Stimulated activated CD4-positive, alpha-beta T cell treated with anti-CD3 and anti-CD28 coated beads, Interleukin-4, amount 100 ng/mL, for 24 hours (primary cell): ENCODE measurements at regions not wholly inside any gene's neighbourhood (a gene's known extent, or its start where the extent isn't known, plus 50 kb on each side); places are given as distances from the start of the nearest gene placed in this dataset.

Experiments
- DNase-seq: peaks from one replicate; pipeline ENCODE4 v3.0.0-alpha.2; 2020

DNA sequence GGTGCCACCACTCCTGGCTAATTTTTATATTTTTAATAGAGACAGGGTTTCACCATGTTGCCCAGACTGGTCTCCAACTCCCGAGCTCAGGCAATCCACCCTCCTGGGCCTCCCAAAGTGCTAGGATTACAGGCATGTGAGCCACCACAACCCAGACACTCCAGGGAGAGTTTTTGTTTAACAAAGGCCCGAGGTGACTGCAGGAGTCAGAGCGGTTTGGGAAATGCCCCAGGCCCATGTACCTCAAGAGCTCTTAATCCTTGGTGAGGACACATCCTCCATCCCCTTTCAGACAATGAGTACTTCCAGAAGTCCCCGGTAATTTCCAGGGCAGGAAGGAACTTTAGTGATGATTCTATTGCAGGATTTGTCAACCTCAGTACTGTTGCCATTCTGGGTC is 176.0 kb downstream of the ESRRB start:
- no peak for DNase-seq

DNA sequence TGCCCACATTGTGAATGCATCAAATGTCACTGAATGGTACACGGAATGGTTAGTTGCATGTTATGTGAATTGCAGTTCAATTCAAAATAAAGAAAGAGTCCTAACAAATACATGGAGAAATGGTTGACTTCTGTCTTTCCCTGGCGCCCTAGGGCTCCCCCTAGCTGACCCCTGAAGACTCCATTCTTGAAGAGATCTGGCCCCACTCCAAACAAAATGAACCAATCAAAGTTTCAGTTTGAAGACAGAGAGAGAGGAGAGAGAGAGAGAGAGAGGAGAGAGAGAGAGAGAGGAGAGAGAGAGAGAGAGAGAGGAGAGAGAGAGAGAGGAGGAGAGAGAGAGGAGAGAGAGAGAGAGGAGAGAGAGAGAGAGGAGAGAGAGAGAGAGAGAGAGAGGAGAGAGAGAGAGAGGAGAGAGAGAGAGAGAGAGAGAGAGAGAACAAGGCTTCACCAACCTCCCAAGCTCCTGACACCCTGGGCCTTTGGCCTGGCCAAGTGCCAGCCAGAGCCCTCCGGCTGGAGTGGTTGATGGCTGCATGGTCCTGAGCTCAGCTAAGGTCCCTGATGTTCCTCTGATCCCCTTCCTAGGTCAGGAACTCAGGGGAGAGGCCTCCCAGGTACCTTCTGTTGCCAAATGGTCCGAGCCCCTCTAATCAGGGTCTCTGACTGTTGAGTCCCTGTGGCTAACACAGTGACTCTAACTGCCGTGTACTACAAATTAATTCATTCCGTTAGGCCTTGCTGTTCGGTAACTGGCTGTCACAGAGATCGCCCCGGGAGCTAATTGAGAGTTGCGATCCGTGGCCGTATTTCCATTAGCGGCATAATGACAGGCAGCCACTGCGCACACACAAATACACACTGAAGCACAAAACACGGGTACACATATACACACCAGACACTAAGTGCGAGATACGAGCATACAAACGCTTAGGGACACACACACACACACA is 188.8 kb downstream of the ESRRB start:
- no peak for DNase-seq

- DNase-seq, result no peak
Observed at GRCh38 chr14:76566439-76566838, 190.5 kb downstream of the ESRRB start.

DNA sequence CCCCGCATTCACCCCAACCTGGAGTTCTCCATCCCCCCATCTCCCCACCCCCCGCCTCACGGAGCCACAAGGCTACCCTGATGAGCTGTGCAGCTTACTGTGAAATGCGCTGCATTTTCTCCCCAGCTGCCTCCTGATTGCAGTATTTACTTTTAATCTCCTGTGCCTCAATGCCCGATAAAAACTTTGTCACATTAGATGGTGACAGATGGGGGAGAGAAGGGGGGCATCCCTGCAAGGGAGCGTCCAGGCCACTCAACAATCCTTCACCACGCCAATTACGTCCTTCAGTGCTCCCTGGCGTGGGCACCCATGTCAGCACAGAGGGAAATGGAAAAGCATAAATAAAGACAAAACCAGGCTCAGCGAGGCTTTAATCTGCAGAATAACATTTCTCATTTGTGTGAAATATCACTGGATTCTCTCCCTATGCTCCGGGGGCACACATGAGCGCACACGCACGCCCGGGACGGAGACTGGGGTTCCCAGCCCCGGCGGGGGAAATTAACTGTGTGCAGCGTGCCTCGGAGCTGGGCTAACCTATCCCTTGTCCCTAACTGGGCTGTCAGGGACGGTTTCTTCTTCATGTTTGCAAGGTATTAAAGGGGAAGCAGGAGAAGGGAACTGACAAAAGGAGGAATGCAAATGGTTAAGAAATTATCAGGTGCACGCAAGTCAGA is 186.7 kb upstream of the VASH1 start:
- DNase-seq, result no peak

- no peak for DNase-seq
Observed at GRCh38 chr14:76575108-76575507, 186.2 kb upstream of the VASH1 start.

GRCh38 chr14:76576047-76576741 is 185.1 kb upstream of the VASH1 start:
- DNase-seq, result no peak

DNA sequence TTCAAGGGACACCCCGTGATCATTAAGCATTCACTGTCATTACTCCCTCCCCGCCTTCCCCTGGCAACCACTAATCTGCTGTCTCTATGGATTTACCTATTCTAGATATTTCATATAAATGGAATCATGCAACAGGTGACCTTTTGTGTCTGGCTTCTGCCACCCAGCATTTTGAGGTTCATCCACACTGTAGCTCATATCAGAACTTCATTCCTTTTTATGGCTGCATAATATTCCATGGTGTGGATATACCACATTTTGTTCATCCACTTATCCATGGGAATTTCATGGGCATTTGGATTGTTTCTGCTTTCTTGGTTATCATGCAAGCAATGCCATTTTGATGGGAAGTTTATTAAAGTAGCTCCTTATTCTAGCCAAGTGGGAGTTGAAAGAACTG is 184.2 kb upstream of the VASH1 start:
- DNase-seq, result no peak

- DNase-seq, result no peak
Observed at GRCh38 chr14:76577837-76578236, 183.4 kb upstream of the VASH1 start.

- no peak for DNase-seq
Observed at GRCh38 chr14:76580399-76580798, 180.9 kb upstream of the VASH1 start.

DNA sequence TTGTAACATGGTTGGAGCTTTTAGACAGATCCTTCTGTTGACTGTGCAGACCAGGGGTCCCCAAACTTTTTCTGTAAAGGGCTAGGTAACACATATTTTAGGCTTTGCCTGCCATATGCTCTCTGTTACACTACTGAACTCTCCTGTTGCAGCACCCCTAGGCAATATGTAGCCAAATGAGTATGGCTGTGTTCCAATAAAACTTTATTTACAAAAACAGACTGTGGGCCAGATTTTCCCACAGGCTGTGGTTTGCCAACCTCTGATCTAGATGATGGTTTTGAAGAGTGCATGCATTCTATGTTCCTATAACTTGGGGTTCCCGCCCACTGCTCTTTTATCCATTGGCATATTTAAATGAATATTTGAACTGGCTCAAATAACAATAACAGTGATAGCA is 180.3 kb upstream of the VASH1 start:
- DNase-seq, result no peak

- DNase-seq, result no peak
Observed at GRCh38 chr14:76581592-76581991, 179.7 kb upstream of the VASH1 start.

DNA sequence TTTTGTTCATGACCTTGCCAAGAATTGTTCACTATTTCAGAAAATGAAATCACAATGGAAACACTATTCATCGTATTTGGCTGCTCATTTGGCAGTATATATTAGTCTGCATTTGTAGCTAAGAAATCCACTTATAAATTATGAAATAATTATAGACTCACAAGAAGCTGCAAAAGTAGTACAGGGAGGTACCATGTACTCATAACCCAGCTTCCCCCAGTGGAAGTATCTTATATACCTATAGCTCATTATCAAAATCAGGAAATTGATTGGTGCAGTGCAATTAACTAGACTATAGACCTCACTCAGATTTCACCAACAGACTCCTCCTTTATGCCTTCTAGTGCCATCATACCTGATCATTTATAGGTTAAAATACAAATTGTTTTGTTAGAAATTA is 178.8 kb upstream of the VASH1 start:
- DNase-seq, result no peak

- DNase-seq, result no peak
Observed at GRCh38 chr14:76583174-76583573, 178.1 kb upstream of the VASH1 start.

- no peak for DNase-seq
Observed at GRCh38 chr14:76583805-76584204, 177.5 kb upstream of the VASH1 start.

- no peak for DNase-seq
Observed at GRCh38 chr14:76584271-76584702, 177.0 kb upstream of the VASH1 start.

GRCh38 chr14:76585616-76586015 is 175.7 kb upstream of the VASH1 start:
- no peak for DNase-seq

DNA sequence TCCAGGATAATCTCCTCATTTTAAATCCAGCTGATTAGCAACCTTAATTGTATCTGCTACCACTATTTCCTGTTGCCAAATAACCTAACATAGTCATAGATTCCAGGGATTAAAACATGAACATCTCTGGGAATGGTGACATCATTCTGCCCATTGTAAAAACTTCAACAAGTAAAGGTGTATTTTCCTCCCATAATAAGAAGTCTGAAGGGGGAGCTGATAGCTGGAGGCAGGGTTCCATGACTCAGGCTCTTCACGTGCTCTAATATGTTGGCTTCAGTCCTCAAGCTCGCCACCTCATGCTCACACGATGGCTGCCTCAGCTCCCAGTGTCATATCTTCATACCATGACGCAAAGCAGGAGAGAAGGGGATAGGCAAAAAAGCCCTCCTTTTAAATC is 172.0 kb upstream of the VASH1 start:
- DNase-seq, result no peak

- no peak for DNase-seq
Observed at GRCh38 chr14:76591266-76591665, 170.0 kb upstream of the VASH1 start.

- DNase-seq, result no peak
Observed at GRCh38 chr14:76595266-76595665, 166.0 kb upstream of the VASH1 start.

GRCh38 chr14:76597387-76597786 is 163.9 kb upstream of the VASH1 start:
- no peak for DNase-seq

DNA sequence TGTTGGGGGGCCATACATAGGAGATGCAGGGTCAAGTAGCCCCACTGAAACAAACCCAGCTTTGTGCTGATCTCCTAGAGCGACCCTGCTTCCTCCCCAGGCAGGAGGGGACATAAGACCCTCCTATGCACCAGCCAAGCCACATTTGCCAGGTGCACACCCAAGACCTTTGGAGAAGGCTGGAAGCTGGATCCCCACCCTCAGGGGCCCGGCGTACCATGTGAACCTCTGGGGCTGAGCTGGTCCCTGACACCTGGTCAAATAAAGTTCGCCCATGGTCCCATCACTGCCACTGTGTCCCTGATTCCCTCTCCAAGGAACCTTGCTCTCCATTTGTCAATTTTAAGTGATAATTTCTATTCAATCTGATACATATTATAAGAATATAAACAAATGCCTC is 162.1 kb upstream of the VASH1 start:
- DNase-seq, result no peak

DNA sequence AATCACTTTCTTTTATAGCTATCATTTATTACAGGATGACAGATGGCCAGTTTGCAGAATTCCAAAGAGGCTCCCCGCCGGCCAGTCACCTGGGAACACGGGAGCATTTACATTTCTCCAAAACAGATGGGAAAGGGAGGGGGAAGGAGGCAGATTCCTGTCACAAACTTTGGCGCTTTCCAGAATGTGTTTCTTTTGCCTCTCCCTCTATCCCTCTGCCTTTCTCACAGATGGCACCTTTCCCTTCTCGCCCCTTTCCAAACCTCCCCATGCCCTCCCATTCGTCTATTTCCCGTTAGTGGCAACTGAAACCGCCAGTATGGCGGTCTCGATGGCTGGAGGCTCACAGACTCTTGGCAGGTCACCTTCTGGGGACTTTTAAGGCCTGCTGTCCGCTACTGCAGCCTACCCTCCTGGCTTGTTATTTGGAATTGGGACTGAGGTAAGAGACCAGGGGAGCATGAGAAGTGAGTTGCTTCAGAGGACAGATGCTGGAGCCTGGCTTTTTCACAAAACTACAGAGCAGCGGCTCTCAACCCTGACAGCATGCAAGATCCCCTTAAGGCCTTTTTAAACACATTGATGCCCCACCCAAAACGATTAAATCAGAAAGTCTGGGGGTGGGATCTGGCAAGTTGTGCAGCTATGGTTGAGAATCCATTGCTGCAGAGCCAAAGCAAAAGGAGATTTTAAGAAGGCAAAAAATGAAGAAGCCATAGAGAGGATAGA is 161.5 kb upstream of the VASH1 start:
- DNase-seq, result no peak

DNA sequence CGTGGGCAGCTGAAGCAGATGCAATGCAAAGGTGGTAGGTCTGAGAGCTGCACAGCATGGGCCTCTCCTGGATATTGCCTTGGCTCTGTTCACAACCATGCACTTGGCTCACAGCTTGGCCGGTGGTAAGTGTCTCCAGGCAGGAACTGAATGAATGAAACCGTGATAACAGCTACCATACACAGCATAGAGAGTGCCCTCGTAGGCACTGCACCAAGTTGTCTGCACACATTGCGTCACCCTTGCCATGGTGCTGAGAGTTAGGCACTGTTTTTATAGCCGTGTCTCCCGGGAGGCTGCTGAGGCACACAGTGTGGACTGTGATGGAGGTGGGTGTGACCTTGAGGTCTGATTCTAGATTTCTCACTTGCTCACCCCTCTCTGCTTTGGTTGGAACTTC is 157.6 kb upstream of the VASH1 start:
- no peak for DNase-seq
